AG04449 (cell line): ENCODE measurements at regions not wholly inside any gene's neighbourhood (a gene's known extent, or its start where the extent isn't known, plus 50 kb on each side); places are given as distances from the start of the nearest gene placed in this dataset.

Experiments
- CTCF ChIA-PET: fragments of 350-600 bp; formaldehyde crosslinking; extraction: SDS; loops from one replicate; lab custom pipeline; 2021; ENCODE audit warnings: antibody characterized with exemption; lab: Yijun Ruan, JAX
- POLR2A ChIA-PET: fragments of 400-600, 350-600 bp; formaldehyde crosslinking; extraction: SDS; loops from one replicate; lab custom pipeline; 2020; ENCODE audit warnings: antibody characterized with exemption, inconsistent platforms; lab: Yijun Ruan, JAX
- DNase-seq: peaks from one replicate; pipeline ENCODE4 v3.0.0-alpha.2; 2010; ENCODE audit warnings: low read depth, low spot score
- H3K4me3 ChIP-seq: 2 replicates; pipeline ENCODE4 v1.5.1; 2011; ENCODE audit warnings: low read depth, mild to moderate bottlenecking, control low read depth, low read length
- CTCF ChIP-seq: IDR thresholded peaks from one replicate; pipeline ENCODE4 v1.5.1; 2011; ENCODE audit warnings: mild to moderate bottlenecking, moderate library complexity, low read length, control low read depth, inconsistent platforms; ENCODE audit not compliant: insufficient read depth; ENCODE audit errors: missing control alignments

- no peak overlapping the region for H3K4me3 ChIP-seq
- TF ChIP-seq CTCF: no peak
- CTCF ChIA-PET: no interaction called here
- no peak for DNase-seq
- POLR2A ChIA-PET: no interaction called here
These were observed 845.2 kb upstream of the CDH10 start for GRCh38 chr5:25489834-25490538.

- DNase-seq: no peak
- TF ChIP-seq CTCF: no peak
- CTCF ChIA-PET: no interaction called here
- POLR2A ChIA-PET: no interaction called here
- H3K4me3 ChIP-seq: no peak overlapping the region
These were observed 843.3 kb upstream of the CDH10 start for GRCh38 chr5:25488119-25488518.

- ChIA-PET POLR2A (no interaction called here), CTCF (no interaction called here)
- no peak for DNase-seq
- H3K4me3 ChIP-seq: no peak overlapping the region
- TF ChIP-seq CTCF: no peak
These were observed 839.6 kb upstream of the CDH10 start for GRCh38 chr5:25484391-25484790.

- DNase-seq: no peak
- CTCF ChIA-PET: no interaction called here
- H3K4me3 ChIP-seq: no peak overlapping the region
- no peak for TF ChIP-seq CTCF
- POLR2A ChIA-PET: no interaction called here
These were observed 836.7 kb upstream of the CDH10 start for GRCh38 chr5:25481463-25481862.

- H3K4me3 ChIP-seq: no peak overlapping the region
- no peak for TF ChIP-seq CTCF
- DNase-seq: no peak
- CTCF ChIA-PET: no interaction called here
- POLR2A ChIA-PET: no interaction called here
These were observed 814.3 kb upstream of the CDH10 start for GRCh38 chr5:25459082-25459481.

GRCh38 chr5:25458628-25459027 lies 813.9 kb upstream of the CDH10 start:
- DNase-seq: no peak
- POLR2A ChIA-PET: no interaction called here
- no peak for TF ChIP-seq CTCF
- no peak overlapping the region for H3K4me3 ChIP-seq
- CTCF ChIA-PET: no interaction called here
